SIG-M5 treated with dmso at 0.1 percent for 504 hours (cell line): ENCODE measurements at regions not wholly inside any gene's neighbourhood (a gene's known extent, or its start where the extent isn't known, plus 50 kb on each side); places are given as distances from the start of the nearest gene placed in this dataset.
"Not testable (repeated sequence)": the region's sequence is repeated elsewhere in the genome, so short reads cannot be mapped to it uniquely, and the experiment has no call there.

Experiments used
- DNase-seq: peaks from one replicate; lab custom pipeline; 2025; ENCODE audit not compliant: unreplicated experiment; lab: John Stamatoyannopoulos, UW

DNA sequence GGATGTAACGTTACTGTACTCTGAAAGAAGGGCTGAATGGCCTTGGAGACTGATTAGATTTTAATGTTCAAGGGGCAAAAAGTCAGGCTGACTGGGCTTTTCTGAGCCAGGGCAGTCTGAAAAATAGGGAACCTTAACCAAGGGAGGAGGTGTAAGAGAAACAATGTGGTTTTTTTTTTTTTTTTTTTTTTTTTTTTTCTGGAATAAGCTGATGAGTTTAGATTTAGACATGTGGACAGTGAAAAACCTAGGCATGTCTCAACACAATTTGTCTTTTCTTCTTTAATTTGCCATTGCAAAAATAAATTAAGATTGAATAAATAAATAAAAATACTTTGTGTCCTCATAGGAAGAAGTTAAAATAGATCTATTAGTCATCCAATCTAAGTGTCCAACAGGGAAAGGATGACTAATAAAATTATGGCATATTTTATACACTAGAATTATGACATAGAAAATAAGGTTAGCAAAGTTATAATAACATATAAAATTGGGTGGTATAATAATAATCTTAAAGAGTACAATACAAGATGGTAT, 237.6 kb upstream of the TRIB2 start:
- DNase-seq: no peak

DNA sequence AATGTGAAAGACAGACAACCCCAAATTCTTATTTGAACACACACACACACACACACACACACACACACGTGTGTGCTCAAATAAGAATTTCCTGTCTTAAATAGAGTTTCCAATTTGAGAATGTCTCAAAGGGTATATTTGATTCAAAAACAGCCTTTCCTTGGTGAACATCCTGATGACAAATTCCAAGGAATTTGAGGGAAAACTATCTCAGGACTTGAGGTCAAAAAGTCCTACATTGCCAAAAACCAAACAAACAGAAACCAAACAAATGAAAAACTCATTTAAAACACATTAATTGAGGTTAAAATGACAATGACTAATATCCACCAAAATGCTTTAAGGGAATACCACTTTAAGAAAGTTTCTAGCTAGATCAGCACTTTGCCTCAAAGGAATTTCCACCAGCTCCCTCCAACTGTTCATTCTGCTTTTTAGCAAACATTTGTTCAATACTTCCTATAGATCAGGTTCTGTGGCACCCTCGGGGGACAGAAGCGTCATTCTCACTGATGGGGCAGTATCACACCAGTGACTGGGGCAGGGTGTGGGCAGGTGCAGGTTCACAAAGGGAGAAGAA, 232.1 kb upstream of the TRIB2 start:
- DNase-seq: no peak

DNA sequence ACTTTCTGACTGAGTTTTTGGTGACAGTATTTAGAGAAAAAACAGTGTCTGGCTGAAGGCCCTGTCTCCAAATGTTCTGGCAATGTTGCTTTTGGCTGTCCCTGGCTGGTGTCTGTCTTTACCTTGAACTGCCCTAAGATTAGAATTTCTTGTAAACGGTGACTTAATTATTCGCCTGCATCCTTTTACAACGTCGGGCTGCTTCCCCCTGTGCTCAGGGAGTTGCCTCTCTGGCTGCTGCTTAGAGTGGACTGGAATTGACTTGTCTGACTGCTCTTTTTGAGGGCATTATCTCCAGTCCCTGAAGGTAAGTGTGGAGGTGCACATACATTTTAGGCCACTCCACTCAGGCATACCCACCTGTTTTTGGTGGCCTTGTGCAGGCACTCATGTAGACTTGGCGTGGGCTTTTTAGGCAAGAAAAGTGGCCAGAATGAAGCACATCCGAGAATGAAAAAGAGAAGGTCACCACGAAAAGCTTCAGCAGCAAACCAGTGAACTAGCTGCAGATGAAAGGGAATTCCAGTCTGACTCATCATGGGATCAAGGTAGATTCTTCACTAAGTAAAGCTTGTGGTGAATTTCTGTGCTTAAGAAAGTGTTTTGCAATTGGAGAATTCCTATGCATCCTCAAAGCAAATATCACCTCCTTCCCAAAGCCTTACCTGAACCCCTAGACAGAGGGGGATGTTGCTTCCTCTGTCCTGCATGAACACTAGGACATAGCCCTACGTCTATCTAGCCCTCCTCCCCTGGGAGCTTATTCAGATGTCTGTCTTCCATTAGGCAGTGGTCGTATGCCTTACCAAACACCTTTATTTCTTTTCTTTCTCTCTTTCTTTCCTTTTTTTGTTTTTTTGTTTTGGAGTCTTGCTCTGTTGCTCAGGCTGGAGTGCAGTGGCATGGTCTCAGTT, 230.3 kb upstream of the TRIB2 start:
- no peak for DNase-seq

DNA sequence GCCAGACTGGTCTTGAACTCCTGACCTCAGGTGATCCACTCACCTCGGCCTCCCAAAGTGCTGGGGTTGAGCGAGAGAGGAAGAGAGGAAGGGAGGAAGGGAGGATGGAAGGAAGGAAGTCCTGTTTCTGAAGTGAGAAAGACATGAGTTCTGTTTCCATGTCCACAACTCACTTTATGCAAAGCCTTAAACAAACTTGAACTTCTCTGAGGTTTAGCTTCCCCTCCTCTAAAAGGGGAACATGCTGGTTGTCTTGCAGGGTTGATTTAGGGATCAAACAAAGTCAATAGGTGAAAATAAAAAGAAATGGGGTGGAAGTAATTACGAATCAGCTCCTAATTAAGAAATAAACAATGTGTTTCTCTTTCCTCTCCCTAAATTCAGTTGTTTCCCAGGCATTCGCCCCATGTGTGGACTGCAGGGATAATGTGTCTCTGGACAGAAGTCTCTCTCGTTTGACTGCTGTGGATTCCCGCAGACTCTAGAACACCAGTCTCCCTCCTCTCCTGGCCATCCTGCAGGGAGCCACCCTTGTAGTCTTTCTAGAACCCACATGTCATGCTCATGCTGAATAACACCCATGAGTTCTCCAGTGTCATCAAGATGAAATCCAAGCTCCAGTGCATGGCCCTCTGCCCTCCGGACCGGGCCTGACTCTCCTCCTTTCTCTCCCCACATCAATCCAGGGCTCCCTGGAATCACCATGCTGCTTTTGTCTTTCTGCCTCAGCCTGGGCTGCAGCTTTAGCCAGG, 229.3 kb upstream of the TRIB2 start:
- DNase-seq: no peak

DNA sequence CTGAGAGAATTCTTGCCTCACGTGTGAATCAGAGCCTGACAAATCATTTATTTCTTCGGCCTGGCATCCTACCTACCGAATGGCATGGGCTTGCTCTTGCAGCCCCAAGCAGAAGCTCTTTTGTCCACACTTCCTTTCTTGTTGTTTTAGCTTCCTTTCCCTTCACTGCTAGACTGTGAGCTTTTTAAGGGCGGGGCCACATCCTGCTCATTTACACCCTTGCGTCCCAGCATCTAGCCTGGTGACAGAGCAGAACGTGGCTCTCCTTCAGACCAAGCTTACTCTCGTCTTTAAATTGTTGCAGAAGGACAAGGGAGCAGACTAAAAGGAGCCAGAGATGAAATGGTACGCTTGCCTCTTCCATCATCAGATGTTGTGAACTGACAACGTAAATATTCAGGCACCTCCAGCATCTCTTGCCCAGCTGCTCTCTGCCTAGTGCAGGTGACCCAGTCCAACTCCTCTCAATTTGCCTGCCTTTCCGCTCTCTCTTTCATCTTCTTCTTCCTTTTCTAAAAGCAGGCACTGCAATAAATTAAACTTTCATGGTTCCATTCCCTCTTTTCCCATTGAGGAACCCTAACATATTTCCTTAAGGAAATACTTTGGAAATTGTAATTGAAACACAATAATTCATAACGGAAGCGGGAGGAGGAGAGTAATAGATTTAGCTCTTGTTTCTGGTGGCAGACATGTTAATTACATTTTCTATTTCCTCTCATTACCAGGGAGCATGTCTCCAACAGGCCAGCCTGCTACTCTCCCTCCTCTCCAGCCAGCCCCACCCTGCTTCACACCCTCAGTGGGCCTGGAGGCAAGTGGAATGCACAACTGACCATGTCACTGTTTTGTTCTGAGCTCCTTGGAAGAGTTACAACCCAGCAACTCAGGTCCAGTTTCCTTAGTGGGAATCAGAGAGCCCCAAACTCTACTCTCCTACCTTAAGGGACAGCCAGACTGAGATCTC, 228.1 kb upstream of the TRIB2 start:
- no peak for DNase-seq

DNA sequence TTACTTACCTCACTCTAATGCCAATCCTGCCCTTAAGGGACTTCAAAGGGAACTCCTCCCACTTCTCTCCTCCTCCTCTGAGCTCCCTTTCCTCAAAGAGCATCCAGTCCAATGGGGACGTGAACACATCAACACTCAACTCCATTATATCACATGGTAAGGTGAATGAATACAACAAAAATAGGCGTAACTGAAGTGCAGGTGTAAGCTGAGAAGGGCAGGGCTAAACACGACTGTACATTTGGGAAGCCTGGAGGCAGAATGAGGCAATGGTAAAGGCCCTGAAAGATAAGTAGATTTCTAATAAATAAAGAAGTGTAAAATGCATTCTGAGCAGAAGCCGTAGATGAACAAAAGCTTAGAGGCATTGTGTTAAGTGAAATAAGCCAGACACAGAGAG, 226.1 kb upstream of the TRIB2 start:
- DNase-seq: no peak

DNA sequence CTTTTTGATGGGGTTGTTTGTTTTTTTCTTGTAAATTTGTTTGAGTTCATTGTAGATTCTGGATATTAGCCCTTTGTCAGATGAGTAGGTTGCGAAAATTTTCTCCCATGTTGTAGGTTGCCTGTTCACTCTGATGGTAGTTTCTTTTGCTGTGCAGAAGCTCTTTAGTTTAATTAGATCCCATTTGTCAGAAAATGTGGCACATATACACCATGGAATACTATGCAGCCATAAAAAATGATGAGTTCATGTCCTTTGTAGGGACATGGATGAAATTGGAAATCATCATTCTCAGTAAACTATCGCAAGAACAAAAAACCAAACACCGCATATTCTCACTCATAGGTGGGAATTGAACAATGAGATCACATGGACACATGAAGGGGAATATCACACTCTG, 224.4 kb upstream of the TRIB2 start:
- DNase-seq: not testable (repeated sequence)

DNA sequence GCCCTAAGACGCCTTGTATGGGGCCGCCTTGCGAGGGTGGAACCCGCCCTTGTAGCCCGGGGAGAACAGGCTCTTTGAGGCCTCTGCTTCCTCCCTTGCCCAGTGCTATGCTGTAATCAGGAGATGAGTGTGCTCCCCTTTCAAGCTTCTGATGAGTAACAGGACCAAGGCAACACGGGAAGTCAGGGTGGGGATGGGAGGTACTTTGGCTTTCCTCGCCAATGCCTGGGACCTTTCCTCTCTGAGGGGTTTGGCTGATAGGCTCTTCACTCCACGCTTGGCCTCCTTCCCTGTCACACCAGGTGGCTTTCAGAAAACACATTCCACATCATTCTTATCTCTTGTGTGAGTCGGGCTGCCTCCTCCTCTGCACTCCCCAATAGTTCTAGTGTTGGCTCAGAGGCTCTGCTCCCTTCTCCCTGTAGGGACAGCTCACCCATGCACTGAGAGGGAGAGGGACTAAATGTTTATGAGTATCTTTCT, 223.7 kb upstream of the TRIB2 start:
- peak; percentile 33 for DNase-seq

DNA sequence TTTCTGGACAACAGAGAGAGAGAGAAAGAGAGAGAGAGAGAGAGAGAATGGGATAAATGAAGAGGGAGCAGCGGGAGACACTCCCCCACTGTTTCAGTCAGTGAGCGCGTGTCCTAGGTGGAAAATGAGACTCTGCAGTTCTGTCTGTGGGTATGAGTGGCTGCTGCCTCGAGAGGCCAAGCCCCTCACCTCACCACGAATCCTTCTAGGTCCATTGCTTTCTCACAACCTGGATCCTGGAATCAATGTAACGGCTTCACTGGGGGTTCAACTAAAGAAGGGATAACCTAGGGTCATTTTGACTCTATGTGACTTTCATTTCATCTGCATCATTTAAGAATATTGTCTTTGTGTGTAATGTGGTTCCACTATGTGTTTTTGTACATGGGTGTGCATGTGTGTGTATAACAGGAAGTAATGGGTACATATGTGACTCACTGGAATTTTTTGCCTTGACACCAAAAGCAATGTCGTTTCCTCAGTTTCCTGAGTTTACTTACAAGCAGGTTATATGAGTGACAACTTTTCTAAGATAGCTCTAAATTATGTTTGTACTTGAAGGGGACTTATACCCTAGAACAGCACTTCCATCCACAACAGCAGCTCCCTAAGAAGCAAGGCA, 221.4 kb upstream of the TRIB2 start:
- DNase-seq: no peak

DNA sequence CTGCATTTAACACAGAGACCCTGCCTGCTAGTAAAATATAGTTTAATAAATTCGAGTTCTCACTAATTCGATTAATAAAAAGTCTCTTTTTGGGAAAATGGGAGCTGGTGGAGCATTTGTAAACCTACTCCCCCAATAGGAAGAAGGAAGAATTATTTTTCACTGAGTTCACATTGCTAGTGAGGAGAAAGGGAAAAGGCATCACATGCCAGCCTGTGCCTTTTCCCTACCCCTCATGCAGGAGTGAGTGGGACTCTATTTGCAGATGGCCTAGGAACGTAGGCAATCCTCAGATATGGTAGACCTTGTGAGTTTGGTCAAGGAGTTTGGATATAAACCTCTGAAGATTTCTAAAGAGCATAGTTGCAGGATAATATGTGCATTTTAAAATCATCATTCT, 218.4 kb upstream of the TRIB2 start:
- DNase-seq: no peak

DNA sequence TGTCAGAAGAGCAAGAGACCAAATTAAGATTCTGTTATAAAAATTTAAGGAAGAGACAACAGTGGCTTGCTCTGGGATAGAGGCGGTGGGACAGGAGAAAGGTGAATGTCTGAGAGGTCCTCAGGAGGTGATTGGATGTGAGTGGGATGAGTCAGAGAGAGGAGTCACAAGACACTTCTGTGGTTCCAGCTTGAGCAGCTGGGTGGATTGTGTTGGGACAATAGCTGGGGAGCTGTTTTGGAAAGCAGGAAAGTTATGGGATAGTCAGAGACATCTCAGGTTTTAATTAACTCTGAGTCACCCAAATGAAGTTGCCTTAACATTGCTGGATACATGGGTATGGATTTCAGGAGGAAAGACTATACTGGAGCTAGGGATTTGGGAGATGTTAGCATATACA, 218.0 kb upstream of the TRIB2 start:
- DNase-seq: no peak

DNA sequence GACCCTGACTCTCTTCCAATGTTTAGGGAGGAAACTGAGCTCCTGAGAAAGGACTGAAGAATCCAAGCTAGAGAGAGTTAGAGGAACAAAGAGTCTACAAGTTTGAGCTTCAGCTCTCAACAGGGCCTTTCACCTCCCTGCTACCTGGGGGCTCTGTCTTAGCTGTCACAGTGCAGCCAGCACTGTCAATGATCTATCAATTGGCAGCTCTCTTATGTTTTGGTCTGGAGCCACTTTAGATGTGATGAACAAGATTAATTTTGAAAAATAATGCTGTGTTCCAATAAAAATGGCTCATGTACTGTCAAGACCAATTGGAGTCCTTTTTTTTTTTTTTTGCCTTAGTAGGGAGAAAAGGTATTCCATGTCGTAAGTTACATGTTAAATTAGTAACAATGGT, 215.8 kb upstream of the TRIB2 start:
- no peak for DNase-seq

DNA sequence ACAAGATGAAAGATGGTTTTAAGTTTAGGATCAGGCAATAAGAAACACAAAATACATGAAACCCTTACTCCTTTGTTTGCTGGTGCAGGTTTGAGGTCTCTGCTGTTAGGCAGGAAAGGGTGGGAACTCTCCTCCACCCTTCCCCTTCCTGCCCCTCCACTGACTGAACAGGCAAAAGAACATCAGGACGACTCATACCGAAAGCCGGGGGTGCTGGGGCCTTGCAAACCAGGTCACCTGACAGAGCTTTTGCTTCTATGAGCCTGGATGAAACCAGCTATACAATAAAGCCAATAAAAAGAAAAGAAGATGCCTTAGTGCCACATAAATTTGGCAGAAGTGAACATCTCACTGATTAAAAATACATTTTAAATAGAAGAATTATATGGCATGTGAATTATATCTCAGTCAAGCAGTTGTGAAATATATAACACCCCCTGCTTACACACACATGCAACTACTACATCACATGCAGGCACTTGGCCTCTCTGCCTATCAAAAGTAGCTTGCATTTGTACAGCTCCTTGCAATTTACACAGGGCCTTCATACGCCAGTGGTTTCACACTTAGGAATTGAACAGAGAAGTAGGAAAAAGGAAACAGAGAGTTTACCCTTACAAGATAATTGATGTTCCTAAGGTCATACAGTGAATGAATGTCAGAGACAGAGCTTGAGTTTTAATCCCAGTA, 215.1 kb upstream of the TRIB2 start:
- DNase-seq: no peak

DNA sequence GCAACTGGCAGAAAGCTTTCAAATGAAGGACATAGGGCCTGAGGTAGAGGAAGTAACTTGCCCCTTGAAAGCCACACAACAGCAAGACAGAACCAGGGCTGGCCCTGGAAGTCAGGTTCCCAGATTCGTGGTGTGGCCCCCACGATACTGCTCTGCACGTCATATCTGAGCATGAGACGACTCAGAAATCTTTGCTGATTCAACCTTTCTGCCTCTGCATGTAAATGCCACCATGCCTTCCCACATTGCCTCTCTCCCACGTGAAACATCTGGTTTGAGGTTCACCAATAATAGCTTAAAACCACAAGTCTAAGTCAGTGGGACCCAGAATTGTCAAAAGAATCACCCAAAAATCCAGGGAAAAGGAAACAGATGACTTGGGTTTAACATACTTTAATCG, 214.0 kb upstream of the TRIB2 start:
- no peak for DNase-seq

DNA sequence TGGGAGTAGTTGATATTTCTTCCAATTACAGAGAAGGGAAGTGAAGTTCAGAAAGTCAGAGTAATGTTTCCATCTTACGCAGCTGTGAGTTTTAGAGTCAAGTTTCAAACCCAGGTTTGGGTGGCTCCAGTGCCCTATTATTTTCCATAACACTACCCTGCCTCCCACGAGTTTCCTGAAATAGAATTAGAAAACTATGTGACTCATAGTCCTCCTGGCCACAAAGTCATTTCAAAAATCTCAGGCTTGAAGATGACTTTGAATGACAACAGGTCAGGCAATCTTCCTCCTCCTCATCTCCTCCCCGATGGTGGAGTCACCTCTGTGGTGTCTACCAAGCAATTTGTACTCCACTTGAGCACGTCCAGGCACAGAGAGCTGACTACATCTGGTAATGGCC, 212.3 kb upstream of the TRIB2 start:
- DNase-seq: no peak

DNA sequence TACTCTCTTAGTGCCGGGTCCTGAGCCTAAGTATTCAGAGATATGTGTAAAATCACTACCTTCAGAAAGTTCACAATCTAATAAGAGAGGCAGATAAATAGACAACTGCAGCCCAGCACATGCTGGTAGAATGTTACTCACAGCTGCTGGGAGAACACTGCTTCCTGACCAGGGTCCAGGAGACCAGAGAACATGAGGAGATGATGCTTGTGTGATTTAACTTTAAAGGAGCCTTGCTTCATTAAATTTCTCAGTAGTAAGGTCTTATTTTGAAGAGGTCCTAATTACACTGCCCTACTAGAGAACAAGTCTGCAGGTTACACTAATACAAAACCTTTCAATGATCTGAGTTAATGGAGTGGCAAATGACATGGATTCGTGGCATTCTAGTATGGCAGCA, 209.9 kb upstream of the TRIB2 start:
- no peak for DNase-seq

DNA sequence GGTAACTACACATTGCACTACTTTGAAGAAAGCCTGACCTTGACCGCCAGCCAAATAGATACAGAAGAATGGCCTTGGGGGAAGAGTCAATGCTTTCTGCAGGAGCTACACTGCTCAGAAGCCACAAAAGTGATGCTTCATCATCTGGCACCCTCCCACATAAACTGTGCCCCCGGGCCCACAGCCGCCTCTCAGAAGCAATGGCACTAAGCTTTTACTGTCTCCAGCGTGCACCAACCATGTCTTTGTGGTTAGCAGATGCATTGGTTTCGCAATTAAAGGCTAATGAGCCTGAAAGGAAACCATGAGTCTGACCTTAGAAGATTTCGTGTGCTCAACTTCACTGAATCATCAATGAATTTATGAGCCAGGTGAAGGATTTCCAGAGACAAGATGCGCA, 209.4 kb upstream of the TRIB2 start:
- DNase-seq: peak; percentile 86

DNA sequence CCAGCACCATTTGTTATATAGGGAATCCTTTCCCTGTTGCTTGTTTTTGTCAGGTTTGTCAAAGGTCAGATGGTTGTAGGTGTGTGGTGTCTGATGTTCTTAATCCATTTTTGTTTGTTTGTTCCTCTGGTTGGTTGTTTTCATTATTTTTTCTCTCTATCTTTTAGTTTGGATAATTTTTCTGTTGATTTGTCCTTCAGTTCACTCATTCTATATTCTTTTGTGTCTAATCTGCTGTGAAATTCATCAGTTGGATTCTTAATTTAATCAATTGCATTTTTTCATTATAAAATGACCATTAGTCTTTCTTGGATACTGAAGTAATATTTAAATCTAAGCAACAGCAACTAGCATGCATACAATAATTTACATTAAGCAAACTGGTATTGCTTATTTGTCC, 206.7 kb upstream of the TRIB2 start:
- no peak for DNase-seq

DNA sequence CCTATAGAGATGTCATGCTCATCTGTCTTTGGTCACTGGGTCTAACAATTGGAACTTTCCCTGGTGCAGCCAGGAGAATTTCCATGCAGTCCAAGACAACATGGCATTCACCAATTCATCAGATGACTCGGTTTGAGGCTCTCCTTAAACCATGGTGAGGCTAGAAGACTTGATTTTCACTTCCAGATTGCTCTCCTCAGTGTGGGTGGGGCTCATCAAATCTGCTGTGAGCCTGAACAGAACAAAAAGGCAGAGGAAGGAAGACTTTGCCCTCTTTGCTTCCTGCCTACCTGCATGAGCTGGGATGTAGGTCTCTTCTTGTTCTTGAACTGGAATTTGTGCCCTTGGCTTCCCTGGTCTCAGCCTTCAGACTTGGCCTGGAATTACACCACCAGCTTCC, 203.4 kb upstream of the TRIB2 start:
- DNase-seq: no peak
